CD4-positive, alpha-beta T cell (primary cell): ENCODE measurements at regions not wholly inside any gene's neighbourhood (a gene's known extent, or its start where the extent isn't known, plus 50 kb on each side); places are given as distances from the start of the nearest gene placed in this dataset.

Source experiments
- ATAC-seq: fragments of 200-7000 bp; cut with Tn5 transposase; one replicate; pipeline ENCODE4 v1.10.0; 2022; ENCODE audit warnings: mild to moderate bottlenecking; ENCODE audit not compliant: poor library complexity
- CTCF ChIA-PET: fragments of 350-600 bp; sonication (Branson Sonifier 250); formaldehyde crosslinking; loops from one replicate; lab custom pipeline; 2021; ENCODE audit warnings: antibody characterized with exemption, inconsistent platforms; lab: Charles Lee
- POLR2A ChIA-PET: fragments of 350-600 bp; sonication (Branson Sonifier 250); formaldehyde crosslinking; loops from one replicate; lab custom pipeline; 2021; ENCODE audit warnings: antibody characterized with exemption, inconsistent platforms; lab: Charles Lee
- DNase-seq, 14 experiments: peaks; one replicate each; pipeline ENCODE4 v3.0.0-alpha.2; 2013 to 2020; ENCODE audit warnings: mixed read lengths in 2 of 14
- H3K27ac ChIP-seq, 2 donors: one replicate each; pipeline versions ENCODE4 v1.5.1 to v1.7.0; 2013; ENCODE audit warnings: low read length in 2 of 2, low read depth in 1 of 2, mild to moderate bottlenecking in 1 of 2
- H3K27me3 ChIP-seq, 2 experiments: 1 replicate in 1 of 2; 2 replicates in 1 of 2; pipeline versions ENCODE4 v1.6.1 to v1.7.0; 2013; ENCODE audit warnings: low read length in 2 of 2, control low read depth in 1 of 2, mild to moderate bottlenecking in 1 of 2, moderate library complexity in 1 of 2; ENCODE audit not compliant: insufficient read depth in 2 of 2, control insufficient read depth in 1 of 2
- H3K36me3 ChIP-seq: one replicate; pipeline ENCODE4 v1.6.1; 2013; ENCODE audit warnings: low read length, control low read depth; ENCODE audit not compliant: insufficient read depth
- H3K4me1 ChIP-seq: one replicate; pipeline ENCODE4 v1.6.1; 2013; ENCODE audit warnings: low read length, control low read depth; ENCODE audit not compliant: insufficient read depth
- H3K4me3 ChIP-seq: one replicate; pipeline ENCODE4 v1.5.1; 2013; ENCODE audit warnings: mild to moderate bottlenecking, low read length, moderate library complexity
- H3K9me3 ChIP-seq, 2 experiments: 1 replicate in 1 of 2; 2 replicates in 1 of 2; pipeline versions ENCODE4 v1.6.1 to v1.7.0; 2013; ENCODE audit warnings: low read length in 2 of 2, mild to moderate bottlenecking in 2 of 2, control low read depth in 1 of 2, moderate library complexity in 1 of 2; ENCODE audit not compliant: control insufficient read depth in 1 of 2, insufficient read depth in 1 of 2
- H3K27ac Mint-ChIP-seq: one replicate; pipeline ENCODE4 v1.8.0; 2020; ENCODE audit warnings: mixed read lengths
- H3K27me3 Mint-ChIP-seq: one replicate; pipeline ENCODE4 v1.8.0; 2021; ENCODE audit warnings: mixed read lengths
- H3K36me3 Mint-ChIP-seq: one replicate; pipeline ENCODE4 v1.8.0; 2021; ENCODE audit warnings: low read depth, mixed read lengths
- H3K4me1 Mint-ChIP-seq: one replicate; pipeline ENCODE4 v1.8.0; 2021; ENCODE audit warnings: low read depth, mixed read lengths
- H3K4me3 Mint-ChIP-seq: one replicate; pipeline ENCODE4 v1.8.0; 2020; ENCODE audit warnings: mild to moderate bottlenecking, mixed read lengths
- H3K9me3 Mint-ChIP-seq: one replicate; pipeline ENCODE4 v1.8.0; 2020; ENCODE audit warnings: mixed read lengths
- intact Hi-C, 2 experiments: fragments of 100-400 bp; cut with DNase I in 1 of 2; cut with micrococcal nuclease in 1 of 2; formaldehyde crosslinking; loops; one replicate each; pipeline versions ENCODE4 v1.15.1 to v1.9.0; 2023 to 2025; cut with DNase I, micrococcal nuclease
- TF ChIP-seq, protein P1 (sequence below): fragments of 200-600 bp; IDR thresholded peaks from one replicate; pipeline ENCODE4 v1.8.0; 2022; ENCODE audit warnings: antibody characterized with exemption, mild to moderate bottlenecking

DNA sequence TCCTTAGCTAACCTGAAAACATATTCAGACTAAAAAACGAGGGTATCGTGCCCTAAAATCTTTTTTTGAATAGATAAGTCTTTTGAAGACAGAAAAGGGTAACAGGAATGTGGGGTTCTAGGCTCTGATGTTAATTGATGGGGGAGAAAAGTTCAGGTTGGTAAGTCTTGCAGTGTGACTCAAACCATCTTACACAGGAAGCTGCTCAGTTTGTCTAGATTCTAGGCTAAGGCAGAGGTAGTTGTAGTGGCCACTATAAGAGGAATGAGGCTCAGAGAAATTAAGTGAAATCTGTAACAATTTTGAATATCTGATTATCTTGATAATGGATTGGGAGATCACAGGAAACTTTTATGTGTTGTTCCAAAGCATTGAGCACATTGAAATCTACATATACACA lies 267.9 kb downstream of the PDCD6IP start:
- Mint-ChIP-seq H3K4me3 (no peak overlapping the region), H3K4me1 (no peaks in the 10 kb centered on the region), H3K27ac (no peak overlapping the region), H3K27me3 (no peaks in the 10 kb centered on the region), H3K36me3 (no peaks in the 10 kb centered on the region), H3K9me3 (peaks cover 6% of the 10 kb centered on the region)
- H3K36me3 ChIP-seq, result no peaks in the 10 kb centered on the region
- DNase-seq (no peak), ATAC-seq (no peak)
- H3K27me3 ChIP-seq, result no peaks in the 10 kb centered on the region
- no peaks in the 10 kb centered on the region for H3K9me3 ChIP-seq
- POLR2A ChIA-PET, result no interaction called here
- CTCF ChIA-PET, result no interaction called here
- TF ChIP-seq, protein P1, sequence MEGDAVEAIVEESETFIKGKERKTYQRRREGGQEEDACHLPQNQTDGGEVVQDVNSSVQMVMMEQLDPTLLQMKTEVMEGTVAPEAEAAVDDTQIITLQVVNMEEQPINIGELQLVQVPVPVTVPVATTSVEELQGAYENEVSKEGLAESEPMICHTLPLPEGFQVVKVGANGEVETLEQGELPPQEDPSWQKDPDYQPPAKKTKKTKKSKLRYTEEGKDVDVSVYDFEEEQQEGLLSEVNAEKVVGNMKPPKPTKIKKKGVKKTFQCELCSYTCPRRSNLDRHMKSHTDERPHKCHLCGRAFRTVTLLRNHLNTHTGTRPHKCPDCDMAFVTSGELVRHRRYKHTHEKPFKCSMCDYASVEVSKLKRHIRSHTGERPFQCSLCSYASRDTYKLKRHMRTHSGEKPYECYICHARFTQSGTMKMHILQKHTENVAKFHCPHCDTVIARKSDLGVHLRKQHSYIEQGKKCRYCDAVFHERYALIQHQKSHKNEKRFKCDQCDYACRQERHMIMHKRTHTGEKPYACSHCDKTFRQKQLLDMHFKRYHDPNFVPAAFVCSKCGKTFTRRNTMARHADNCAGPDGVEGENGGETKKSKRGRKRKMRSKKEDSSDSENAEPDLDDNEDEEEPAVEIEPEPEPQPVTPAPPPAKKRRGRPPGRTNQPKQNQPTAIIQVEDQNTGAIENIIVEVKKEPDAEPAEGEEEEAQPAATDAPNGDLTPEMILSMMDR, result no peak
- no peak overlapping the region for H3K4me3 ChIP-seq
- no peak overlapping the region for H3K27ac ChIP-seq
- no peaks in the 10 kb centered on the region for H3K4me1 ChIP-seq
- intact Hi-C loops, result no loop called here

DNA sequence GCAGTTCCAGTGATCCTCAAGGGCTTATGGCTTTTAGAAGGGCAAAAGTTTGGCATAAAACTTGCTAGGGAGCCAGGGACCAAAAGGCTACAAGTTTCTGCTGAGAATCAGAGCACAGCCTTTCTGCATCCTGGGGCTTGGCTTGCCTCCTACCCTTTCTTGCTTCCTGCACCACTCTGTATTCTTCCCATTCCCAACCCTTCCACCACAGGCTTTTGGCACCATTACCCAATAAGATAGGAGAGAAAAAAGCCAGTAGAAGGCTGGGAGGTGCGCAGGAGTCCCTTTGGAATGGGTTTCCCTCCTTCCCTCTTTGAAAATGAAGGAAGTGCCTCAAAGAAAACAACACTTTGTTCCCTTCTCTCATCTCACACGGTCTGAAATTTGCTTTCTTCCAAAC lies 268.6 kb downstream of the PDCD6IP start:
- Mint-ChIP-seq H3K4me3 (no peak overlapping the region), H3K9me3 (peaks cover 2% of the 10 kb centered on the region), H3K4me1 (no peaks in the 10 kb centered on the region), H3K36me3 (no peaks in the 10 kb centered on the region), H3K27ac (no peak overlapping the region), H3K27me3 (no peaks in the 10 kb centered on the region)
- no peaks in the 10 kb centered on the region for H3K36me3 ChIP-seq
- no peaks in the 10 kb centered on the region for H3K27me3 ChIP-seq
- H3K4me3 ChIP-seq, result no peak overlapping the region
- DNase-seq (no peak), ATAC-seq (no peak)
- H3K27ac ChIP-seq, result no peak overlapping the region
- CTCF ChIA-PET, result no interaction called here
- H3K9me3 ChIP-seq, result no peaks in the 10 kb centered on the region
- intact Hi-C loops, result no loop called here
- POLR2A ChIA-PET, result no interaction called here
- no peaks in the 10 kb centered on the region for H3K4me1 ChIP-seq
- TF ChIP-seq, protein P1, result no peak

DNA sequence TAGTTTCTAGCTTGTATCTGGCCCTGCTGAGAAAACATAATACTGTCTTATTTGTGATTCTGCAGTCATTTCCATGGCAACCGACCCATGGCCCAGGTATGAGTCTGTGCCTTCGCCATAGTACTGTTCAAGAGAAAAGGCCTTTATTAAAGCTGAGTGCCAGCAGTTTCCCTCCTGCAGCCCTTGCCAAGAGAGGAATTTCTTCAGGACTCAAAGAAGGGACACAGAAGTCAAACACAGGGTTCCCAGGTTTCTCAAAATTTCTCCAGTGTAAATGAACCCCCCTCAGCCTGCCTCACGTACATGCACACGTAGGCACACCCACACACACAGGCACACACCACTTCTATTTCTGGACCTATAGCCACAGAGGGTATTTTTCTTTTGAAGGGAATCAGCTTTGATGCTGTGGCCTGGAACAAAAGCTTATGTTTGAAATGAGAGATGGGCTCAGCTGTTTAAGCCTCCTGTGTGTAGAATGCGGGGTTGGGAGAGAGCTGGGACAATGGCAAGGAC lies 269.2 kb downstream of the PDCD6IP start:
- Mint-ChIP-seq H3K4me1 (no peaks in the 10 kb centered on the region), H3K36me3 (no peaks in the 10 kb centered on the region), H3K27ac (no peak overlapping the region), H3K4me3 (no peak overlapping the region), H3K27me3 (no peaks in the 10 kb centered on the region), H3K9me3 (no peaks in the 10 kb centered on the region)
- H3K9me3 ChIP-seq, result no peaks in the 10 kb centered on the region
- DNase-seq (no peak), ATAC-seq (no peak)
- H3K4me3 ChIP-seq, result no peak overlapping the region
- TF ChIP-seq, protein P1, result no peak
- H3K27ac ChIP-seq, result no peak overlapping the region
- intact Hi-C loops, result no loop called here
- no peaks in the 10 kb centered on the region for H3K27me3 ChIP-seq
- no peaks in the 10 kb centered on the region for H3K36me3 ChIP-seq
- CTCF ChIA-PET, result no interaction called here
- POLR2A ChIA-PET, result no interaction called here
- no peaks in the 10 kb centered on the region for H3K4me1 ChIP-seq
